RKO (cell line): ENCODE measurements at regions not wholly inside any gene's neighbourhood (a gene's known extent, or its start where the extent isn't known, plus 50 kb on each side); places are given as distances from the start of the nearest gene placed in this dataset.

Source experiments
- DNase-seq: peaks from one replicate; pipeline ENCODE4 v3.0.0-alpha.2; 2016; ENCODE audit warnings: low spot score

DNA sequence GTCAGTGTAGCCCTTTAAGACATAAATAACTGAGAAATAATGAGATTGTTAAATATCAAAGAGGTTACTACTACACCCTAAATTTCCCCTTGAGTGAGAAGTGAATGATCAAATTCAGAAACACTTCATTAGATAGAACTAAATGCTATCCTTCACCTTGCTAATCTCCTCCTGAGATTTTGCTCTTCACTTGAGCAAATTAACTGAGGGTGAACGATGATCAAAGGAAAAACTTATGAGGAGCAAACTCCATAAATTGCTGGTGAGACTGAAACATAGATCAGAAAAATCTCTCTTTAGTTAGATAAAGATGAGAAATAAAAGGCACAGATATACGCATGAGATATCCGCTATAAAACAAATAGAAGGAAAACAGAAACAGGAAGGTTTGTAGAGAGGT is 63.1 kb upstream of the TANC1 start:
- DNase-seq, result no peak

DNA sequence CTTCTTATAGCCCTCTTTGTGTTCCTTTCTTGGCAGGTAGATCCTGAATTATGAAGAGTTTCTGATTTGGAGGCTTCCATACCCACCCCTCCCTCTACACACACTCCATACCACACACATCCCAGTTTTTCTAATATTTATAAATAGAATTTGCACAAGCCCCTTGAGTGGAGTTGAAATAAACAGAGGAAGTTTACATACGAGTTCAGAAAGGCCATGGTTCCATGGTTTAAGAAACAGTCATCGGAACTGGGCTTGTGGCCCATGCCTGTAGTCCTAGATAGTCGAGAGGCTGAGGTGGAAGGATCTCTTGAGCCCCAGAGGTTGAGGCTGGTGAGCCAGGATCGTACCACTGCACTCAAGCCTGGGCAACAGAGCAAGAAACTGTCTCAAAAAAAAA is 62.7 kb upstream of the TANC1 start:
- DNase-seq, result no peak

DNA sequence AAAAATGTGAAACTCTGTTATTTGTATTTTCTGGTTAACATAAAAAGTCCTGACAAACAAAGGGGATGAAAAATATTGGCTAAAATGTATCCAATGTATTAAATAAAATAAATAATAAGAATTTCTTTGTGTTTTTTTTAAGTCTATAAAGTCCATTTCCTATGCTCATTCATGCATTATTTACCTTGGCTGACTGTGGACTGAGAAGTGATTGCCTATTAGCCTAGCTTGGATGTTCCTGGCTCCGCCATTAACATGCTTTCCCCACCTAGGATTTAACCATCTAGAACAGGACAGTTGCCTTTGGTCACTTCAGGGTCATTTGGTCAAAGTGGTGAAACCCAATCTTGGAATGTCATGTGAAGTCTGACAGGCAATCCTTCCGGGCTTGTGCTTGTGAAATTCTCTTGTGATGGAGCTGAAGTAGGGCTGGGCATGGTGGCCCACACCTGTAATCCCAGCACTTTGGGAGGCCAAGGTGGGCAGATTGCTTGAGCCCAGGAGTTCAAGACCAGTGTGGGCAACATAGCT is 60.4 kb upstream of the TANC1 start:
- no peak for DNase-seq

DNA sequence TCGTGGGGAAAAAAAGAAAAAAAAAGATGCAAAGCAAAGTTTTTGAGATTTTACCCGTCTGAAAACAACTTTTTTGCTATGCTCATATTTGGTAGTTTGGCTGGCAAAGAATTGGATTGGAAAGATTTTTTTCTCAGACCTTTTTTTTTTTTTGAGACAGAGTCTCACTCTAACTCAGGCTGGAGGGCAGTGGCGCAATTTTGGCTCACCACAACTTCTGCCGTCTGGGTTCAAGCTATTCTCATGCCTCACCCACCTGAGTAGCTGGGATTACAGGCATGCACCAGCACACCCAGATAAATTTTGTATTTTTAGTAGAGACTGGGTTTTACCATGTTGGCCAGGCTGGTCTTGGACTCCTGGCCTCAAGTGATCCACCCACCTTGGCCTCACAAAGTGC is 56.3 kb upstream of the TANC1 start:
- DNase-seq, result no peak

DNA sequence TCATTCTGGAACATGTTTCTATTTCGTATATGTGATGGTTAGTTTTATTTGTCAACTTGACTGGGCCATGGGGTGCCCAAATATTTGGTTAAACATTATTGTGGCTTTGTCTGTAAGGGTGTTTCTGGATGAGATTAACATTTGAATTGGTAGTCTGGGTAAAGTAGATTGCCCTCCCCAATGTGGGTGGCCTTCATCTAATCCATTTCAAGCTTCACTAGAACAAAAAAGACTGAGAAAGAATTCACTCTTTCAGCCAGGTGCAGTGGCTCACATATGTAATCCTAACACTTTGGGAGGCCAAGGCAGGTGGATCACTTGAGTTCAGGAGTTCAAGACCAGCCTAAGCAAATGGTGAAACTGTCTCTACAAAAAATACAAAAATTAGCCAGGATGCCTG is 55.7 kb upstream of the TANC1 start:
- DNase-seq, result no peak

DNA sequence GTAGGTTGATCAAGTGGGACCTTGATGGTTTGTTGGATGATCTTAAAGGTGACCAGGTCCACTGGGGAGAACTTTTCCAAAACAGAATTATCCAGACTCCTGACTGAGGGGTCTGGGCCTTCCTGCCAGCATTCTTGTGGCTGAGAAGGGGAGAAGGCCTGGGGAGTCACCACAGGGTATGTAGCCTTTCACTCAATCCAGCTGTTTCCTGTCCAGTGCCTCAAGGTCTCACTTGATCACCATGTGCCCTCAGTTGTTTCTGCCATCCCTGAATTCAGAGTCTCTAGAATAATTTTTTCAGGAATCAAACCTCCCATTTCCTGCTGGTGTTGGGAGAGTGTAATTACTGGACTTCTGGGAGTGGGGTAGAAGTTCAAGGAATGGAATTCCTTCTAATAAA is 54.4 kb upstream of the TANC1 start:
- DNase-seq, result no peak

DNA sequence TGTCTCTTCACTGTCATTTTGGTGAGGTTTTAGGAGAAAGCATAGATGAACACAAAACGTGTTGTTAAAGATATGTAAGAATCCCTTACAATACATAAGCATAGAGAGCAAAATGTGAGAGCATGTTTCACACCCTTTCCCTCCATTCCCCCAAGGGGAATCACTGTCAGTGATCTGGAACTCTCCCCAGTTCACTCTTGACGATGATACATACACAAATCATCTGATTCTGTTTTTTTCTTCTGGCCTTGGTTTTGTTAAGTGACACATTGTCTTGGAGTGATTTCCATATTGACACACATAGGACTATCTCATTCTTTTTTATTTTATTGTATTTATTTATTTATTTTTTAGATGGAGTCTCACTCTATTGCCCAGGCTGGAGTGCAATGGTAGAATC is 53.7 kb upstream of the TANC1 start:
- no peak for DNase-seq

DNA sequence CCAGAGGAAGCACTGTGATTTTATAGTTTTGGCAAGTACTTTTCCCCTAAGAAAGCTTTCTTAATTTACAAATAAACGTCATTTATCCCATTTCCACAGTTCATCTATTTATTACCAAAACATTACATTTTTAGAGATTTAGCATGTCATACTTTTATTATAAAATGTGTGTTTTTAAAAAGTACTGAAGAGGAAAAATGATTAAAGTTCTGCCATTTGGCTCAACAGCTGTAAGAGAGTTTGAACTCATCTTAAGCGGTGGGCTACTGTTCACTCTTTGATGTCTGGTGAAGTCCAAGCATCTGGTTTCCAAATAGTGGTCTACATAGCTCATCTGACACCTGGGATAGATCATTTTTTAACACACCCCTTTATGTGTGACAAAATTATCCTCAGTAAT is 51.3 kb upstream of the TANC1 start:
- DNase-seq, result no peak

DNA sequence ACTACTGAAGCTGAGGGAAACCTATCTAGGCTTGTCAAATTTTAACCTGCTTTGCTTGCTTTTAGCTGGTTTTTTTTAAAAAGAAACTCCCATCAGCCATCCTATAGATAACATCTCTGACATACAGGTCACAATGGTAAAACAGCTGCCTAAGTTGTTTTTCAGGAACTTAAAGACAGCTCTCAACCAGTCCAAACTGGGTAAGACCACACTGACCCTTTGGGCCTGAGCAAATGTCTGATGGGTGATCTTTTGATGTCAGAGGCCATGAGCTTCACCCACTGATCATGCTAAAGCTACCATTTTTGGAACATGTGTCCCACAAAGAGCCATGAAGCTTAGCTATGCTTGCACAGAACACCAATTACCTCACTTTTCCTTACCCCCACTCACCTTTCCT is 50.0 kb upstream of the TANC1 start:
- no peak for DNase-seq
